ENCODE measurements at regions not wholly inside any gene's neighbourhood (a gene's known extent, or its start where the extent isn't known, plus 50 kb on each side); places are given as distances from the start of the nearest gene placed in this dataset.
A peak's percentile ranks its signal among the peaks of the same experiment; 100 is the strongest.

DNA sequence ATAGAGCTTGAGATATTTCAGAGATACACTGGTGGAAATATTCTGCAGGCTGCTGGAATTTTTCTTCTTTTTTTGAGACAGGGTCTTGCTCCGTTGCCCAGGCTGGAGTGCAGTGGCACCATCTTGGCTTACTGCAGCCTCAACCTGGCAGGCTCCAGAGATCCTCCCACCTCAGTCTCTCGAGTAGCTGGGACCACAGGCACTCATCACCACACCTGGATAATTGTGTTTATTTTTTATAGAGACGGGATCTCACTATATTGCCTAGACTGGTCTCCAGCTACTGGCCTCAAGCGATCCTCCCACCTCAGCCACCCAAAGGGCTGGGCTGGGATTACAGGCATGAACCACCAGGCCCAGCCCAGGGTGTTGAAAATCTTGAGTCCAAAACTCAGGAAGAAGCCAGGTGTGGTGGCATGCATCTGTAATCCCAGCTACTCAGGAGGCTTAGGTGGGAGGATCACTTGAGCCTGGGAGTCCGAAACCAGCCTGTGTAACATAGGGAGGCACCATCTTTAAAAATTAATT lies 55.7 kb upstream of the FOXK1 start:
- Histone ChIP-seq H3K4me1 (peaks cover 27% of the 10 kb centered on the region), H3K36me3 (ENCODE audit: control insufficient read depth, insufficient read depth, low read length) (no peaks in the 10 kb centered on the region), H3K9me3 (peaks cover 17% of the 10 kb centered on the region), H3K4me3 (ENCODE audit: low read depth, low read length) (no peak overlapping the region), H3K27me3 (replicated peaks; ENCODE audit: control insufficient read depth, insufficient read depth, low read length) (no peaks in the 10 kb centered on the region)
- Mint-ChIP-seq H3K27ac (ENCODE audit: unreplicated experiment) (peak overlapping the region; percentile 13), H3K27me3 (ENCODE audit: insufficient read depth, unreplicated experiment) (no peaks in the 10 kb centered on the region), H3K36me3 (ENCODE audit: insufficient read depth, unreplicated experiment) (peaks cover 7% of the 10 kb centered on the region), H3K9me3 (ENCODE audit: unreplicated experiment) (peaks cover 5% of the 10 kb centered on the region), H3K4me3 (ENCODE audit: unreplicated experiment) (peak overlapping the region; percentile 33), H3K4me1 (ENCODE audit: low read depth, unreplicated experiment) (peaks cover 12% of the 10 kb centered on the region)
- POLR2A ChIA-PET, result no interaction called here
- CTCF ChIA-PET, result interaction anchor here (0.6 to 0.8 kb wide), 2 partner anchors 15 to 144 kb away, joined by 3 to 6 read pairs; no protein-coding TSS in a partner anchor
- intact Hi-C loops (cut with micrococcal nuclease; ENCODE audit: unreplicated experiment), result loop anchor here (2.0 kb wide), 1 partner anchor 190 kb away; no protein-coding TSS in a partner anchor
- BruUV-seq (replicated peaks), result no TSS peak
- no peak for DNase-seq
- TF ChIP-seq, protein P1, sequence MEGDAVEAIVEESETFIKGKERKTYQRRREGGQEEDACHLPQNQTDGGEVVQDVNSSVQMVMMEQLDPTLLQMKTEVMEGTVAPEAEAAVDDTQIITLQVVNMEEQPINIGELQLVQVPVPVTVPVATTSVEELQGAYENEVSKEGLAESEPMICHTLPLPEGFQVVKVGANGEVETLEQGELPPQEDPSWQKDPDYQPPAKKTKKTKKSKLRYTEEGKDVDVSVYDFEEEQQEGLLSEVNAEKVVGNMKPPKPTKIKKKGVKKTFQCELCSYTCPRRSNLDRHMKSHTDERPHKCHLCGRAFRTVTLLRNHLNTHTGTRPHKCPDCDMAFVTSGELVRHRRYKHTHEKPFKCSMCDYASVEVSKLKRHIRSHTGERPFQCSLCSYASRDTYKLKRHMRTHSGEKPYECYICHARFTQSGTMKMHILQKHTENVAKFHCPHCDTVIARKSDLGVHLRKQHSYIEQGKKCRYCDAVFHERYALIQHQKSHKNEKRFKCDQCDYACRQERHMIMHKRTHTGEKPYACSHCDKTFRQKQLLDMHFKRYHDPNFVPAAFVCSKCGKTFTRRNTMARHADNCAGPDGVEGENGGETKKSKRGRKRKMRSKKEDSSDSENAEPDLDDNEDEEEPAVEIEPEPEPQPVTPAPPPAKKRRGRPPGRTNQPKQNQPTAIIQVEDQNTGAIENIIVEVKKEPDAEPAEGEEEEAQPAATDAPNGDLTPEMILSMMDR (IDR thresholded peaks at IDR 0.05; ENCODE audit: insufficient read depth in 1 of 2, low read depth in 1 of 2, low read length in 1 of 2, severe bottlenecking in 1 of 2, unreplicated experiment in 1 of 2), result no peak

DNA sequence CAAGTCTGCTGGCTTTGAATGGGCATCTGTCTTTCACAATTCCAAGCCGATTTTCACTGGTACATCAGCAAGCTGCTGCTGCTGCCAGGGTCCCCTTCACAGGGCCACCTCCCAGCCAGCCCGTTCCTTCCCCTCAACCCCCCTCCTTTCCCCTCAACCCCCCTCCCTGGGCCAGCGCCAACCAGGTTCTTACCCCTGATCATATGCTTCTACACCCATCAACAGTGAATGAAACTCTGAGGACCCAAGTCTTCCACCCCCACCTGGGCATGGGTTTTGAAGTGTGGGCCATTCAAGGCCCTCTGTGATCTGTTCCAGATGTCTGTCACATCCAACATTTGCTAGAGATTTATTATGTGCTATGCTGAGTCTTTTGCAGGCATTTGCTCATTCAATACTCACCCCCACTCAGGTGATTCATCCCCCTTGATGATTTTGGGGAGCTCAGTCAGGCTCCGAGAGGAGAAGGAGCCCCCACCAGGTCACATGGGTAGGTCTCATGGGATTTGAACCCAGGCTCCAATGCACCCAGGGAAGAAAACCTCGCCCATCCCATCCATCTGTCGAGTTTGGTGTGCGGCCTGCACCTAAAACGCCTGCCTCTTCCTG lies 52.7 kb upstream of the FOXK1 start:
- Mint-ChIP-seq H3K27ac (ENCODE audit: unreplicated experiment) (no peak overlapping the region), H3K9me3 (ENCODE audit: unreplicated experiment) (no peaks in the 10 kb centered on the region), H3K4me1 (ENCODE audit: low read depth, unreplicated experiment) (peaks cover 18% of the 10 kb centered on the region), H3K36me3 (ENCODE audit: insufficient read depth, unreplicated experiment) (peaks cover 13% of the 10 kb centered on the region), H3K27me3 (ENCODE audit: insufficient read depth, unreplicated experiment) (no peaks in the 10 kb centered on the region), H3K4me3 (ENCODE audit: unreplicated experiment) (no peak overlapping the region)
- H3K4me3 ChIP-seq (ENCODE audit: low read depth, low read length), result no peak overlapping the region
- intact Hi-C loops (cut with micrococcal nuclease; ENCODE audit: unreplicated experiment), result no loop called here
- CTCF ChIA-PET, result no interaction called here
- no peaks in the 10 kb centered on the region for H3K9me3 ChIP-seq
- POLR2A ChIA-PET, result no interaction called here
- BruUV-seq (replicated peaks), result no TSS peak
- TF ChIP-seq, protein P1 (IDR thresholded peaks at IDR 0.05; ENCODE audit: insufficient read depth in 1 of 2, low read depth in 1 of 2, low read length in 1 of 2, severe bottlenecking in 1 of 2, unreplicated experiment in 1 of 2), result no peak
- DNase-seq, result no peak
- H3K36me3 ChIP-seq (ENCODE audit: control insufficient read depth, insufficient read depth, low read length), result no peaks in the 10 kb centered on the region
- H3K27me3 ChIP-seq (replicated peaks; ENCODE audit: control insufficient read depth, insufficient read depth, low read length), result no peaks in the 10 kb centered on the region
- peaks cover 32% of the 10 kb centered on the region for H3K4me1 ChIP-seq

DNA sequence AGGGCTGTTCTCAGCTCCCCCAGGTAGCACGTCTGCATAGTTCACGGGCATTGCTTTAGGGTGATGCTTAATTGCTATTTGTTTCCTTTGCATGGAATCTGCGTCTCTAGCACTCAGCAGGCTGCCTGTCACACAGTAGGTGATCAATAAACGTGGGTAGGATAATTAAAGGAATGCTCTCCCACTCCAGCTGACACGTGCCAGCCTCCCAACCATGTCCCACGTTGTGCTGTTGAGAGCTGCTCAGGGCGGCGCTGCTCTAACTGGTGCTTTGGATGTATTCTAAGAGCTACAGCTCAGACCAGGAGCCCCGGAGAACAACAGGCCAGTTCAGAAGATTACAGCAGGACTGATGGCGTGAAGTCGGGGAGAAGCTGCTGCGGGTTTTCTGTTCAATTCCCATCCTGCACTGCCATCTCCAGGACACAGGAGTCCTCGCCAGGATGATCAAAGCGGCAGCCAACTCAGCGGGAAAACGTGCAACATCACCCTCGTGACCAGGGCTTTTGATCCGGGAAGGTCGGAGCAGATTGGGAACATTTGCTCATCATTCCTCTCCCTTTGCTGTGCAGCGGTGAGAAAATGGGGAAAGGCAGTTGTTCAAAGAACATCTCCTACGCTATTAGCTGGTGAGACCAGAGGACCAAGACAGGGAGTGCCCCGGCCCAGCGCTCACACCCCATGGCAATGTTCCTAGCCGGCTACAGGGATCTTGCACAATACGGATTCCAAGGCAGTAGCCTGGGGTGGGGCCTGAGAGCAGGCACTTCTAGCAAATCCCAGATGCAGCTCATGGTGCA lies 50.5 kb upstream of the FOXK1 start:
- Histone ChIP-seq H3K27me3 (replicated peaks; ENCODE audit: control insufficient read depth, insufficient read depth, low read length) (no peaks in the 10 kb centered on the region), H3K36me3 (ENCODE audit: control insufficient read depth, insufficient read depth, low read length) (no peaks in the 10 kb centered on the region), H3K4me1 (peaks cover 14% of the 10 kb centered on the region; the same call in 1 of the 2 replicates), H3K9me3 (no peaks in the 10 kb centered on the region), H3K4me3 (ENCODE audit: low read depth, low read length) (peak overlapping the region; percentile 33)
- CTCF ChIA-PET, result interaction anchor here (0.8 to 1.5 kb wide), 4 partner anchors 10 to 467 kb away, joined by 3 to 13 read pairs (median 3); no protein-coding TSS in a partner anchor
- Mint-ChIP-seq H3K27ac (ENCODE audit: unreplicated experiment) (peak overlapping the region; percentile 89), H3K4me3 (ENCODE audit: unreplicated experiment) (peak overlapping the region; percentile 78), H3K4me1 (ENCODE audit: low read depth, unreplicated experiment) (peaks cover 7% of the 10 kb centered on the region), H3K9me3 (ENCODE audit: unreplicated experiment) (no peaks in the 10 kb centered on the region), H3K36me3 (ENCODE audit: insufficient read depth, unreplicated experiment) (peaks cover 8% of the 10 kb centered on the region), H3K27me3 (ENCODE audit: insufficient read depth, unreplicated experiment) (no peaks in the 10 kb centered on the region)
- intact Hi-C loops (cut with micrococcal nuclease; ENCODE audit: unreplicated experiment), result loop anchor here (1.0 to 2.0 kb wide), 2 partner anchors 20 to 709 kb away; no protein-coding TSS in a partner anchor
- POLR2A ChIA-PET, result interaction anchor here (0.5 to 1.1 kb wide), 4 partner anchors 10 to 1213 kb away, joined by 3 to 10 read pairs (median 4); partner anchors contain the start of gene AP5Z1
- BruUV-seq (replicated peaks), result TSS peak; percentile 77
- DNase-seq, result peak; percentile 88 to 91
- TF ChIP-seq, protein P1 (IDR thresholded peaks at IDR 0.05; ENCODE audit: insufficient read depth in 1 of 2, low read depth in 1 of 2, low read length in 1 of 2, severe bottlenecking in 1 of 2, unreplicated experiment in 1 of 2), result peak; percentile 73 to 88
